Ascending aorta (tissue), 2 donors: ENCODE measurements at regions not wholly inside any gene's neighbourhood (a gene's known extent, or its start where the extent isn't known, plus 50 kb on each side); places are given as distances from the start of the nearest gene placed in this dataset.

Experiments
- DNase-seq, 2 donors: peaks; one replicate each; pipeline ENCODE4 v3.0.0-alpha.2; 2019; ENCODE audit warnings: low spot score in 2 of 2
- H3K27ac ChIP-seq, 2 donors: fragments of 200-600 bp; sonication (generic); one replicate each; pipeline ENCODE4 v1.5.1; 2016 to 2017; ENCODE audit warnings: mild to moderate bottlenecking in 1 of 2
- H3K27me3 ChIP-seq: fragments of 200-600 bp; sonication (generic); one replicate; pipeline ENCODE4 v1.5.1; 2017
- H3K36me3 ChIP-seq, 2 donors: fragments of 200-600 bp; sonication (generic); one replicate each; pipeline ENCODE4 v1.5.1; 2016
- H3K4me1 ChIP-seq, 2 donors: fragments of 200-600 bp; sonication (generic); one replicate each; pipeline ENCODE4 v1.5.1; 2016 to 2017; ENCODE audit warnings: mild to moderate bottlenecking in 1 of 2
- H3K4me3 ChIP-seq, 2 donors: fragments of 200-600 bp; sonication (generic); one replicate each; pipeline ENCODE4 v1.5.1; 2016 to 2017; ENCODE audit warnings: mild to moderate bottlenecking in 1 of 2
- H3K9me3 ChIP-seq, 2 donors: fragments of 200-600 bp; sonication (generic); one replicate each; pipeline ENCODE4 v1.5.1; 2016
- intact Hi-C: fragments of 100-400 bp; cut with DNase I; formaldehyde crosslinking; loops from one replicate; pipeline ENCODE4 v1.15.1; 2023
- TF ChIP-seq, protein P1 (sequence below), 3 experiments: fragments of 200-600 bp in 2 of 3; fragments of 450-650 bp in 1 of 3; sonication (generic) in 2 of 3; IDR thresholded peaks; one replicate each; pipeline ENCODE4 v1.5.1; 2016 to 2019; ENCODE audit warnings: antibody characterized with exemption in 3 of 3, mild to moderate bottlenecking in 1 of 3, moderate library complexity in 1 of 3

DNA sequence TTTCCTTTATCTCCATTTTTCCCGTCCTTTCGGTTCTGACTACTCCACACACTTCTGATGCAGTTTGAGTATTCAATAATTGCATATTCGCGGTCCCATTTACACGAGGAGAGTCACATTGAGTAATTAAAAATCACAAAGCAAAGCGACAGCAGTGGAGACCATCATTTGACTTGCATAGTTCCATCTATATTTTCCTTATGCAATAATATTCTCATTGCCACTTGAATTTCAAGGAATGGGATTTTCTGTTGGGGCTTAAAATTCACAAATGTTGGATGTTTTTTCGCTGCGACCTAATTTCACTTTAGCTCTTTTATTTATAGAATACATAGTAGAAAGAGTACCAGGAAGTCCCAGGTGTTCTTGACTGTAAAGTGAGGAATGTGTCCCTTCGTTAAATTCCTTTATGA is 186.8 kb downstream of the ZEB2 start:
- intact Hi-C loops: loop anchor here (2.0 to 10.0 kb wide), 7 partner anchors 50 to 1419 kb away; no protein-coding TSS in a partner anchor
- TF ChIP-seq, protein P1, sequence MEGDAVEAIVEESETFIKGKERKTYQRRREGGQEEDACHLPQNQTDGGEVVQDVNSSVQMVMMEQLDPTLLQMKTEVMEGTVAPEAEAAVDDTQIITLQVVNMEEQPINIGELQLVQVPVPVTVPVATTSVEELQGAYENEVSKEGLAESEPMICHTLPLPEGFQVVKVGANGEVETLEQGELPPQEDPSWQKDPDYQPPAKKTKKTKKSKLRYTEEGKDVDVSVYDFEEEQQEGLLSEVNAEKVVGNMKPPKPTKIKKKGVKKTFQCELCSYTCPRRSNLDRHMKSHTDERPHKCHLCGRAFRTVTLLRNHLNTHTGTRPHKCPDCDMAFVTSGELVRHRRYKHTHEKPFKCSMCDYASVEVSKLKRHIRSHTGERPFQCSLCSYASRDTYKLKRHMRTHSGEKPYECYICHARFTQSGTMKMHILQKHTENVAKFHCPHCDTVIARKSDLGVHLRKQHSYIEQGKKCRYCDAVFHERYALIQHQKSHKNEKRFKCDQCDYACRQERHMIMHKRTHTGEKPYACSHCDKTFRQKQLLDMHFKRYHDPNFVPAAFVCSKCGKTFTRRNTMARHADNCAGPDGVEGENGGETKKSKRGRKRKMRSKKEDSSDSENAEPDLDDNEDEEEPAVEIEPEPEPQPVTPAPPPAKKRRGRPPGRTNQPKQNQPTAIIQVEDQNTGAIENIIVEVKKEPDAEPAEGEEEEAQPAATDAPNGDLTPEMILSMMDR (IDR thresholded peaks at IDR 0.05): no peak
- no peak for DNase-seq
- Histone ChIP-seq H3K9me3 (no peaks in the 10 kb centered on the region), H3K4me1 (no peaks in the 10 kb centered on the region), H3K4me3 (peak overlapping the region; percentile 66 to 94), H3K27me3 (no peaks in the 10 kb centered on the region), H3K36me3 (no peaks in the 10 kb centered on the region), H3K27ac (peak overlapping the region; percentile 82 to 85)

DNA sequence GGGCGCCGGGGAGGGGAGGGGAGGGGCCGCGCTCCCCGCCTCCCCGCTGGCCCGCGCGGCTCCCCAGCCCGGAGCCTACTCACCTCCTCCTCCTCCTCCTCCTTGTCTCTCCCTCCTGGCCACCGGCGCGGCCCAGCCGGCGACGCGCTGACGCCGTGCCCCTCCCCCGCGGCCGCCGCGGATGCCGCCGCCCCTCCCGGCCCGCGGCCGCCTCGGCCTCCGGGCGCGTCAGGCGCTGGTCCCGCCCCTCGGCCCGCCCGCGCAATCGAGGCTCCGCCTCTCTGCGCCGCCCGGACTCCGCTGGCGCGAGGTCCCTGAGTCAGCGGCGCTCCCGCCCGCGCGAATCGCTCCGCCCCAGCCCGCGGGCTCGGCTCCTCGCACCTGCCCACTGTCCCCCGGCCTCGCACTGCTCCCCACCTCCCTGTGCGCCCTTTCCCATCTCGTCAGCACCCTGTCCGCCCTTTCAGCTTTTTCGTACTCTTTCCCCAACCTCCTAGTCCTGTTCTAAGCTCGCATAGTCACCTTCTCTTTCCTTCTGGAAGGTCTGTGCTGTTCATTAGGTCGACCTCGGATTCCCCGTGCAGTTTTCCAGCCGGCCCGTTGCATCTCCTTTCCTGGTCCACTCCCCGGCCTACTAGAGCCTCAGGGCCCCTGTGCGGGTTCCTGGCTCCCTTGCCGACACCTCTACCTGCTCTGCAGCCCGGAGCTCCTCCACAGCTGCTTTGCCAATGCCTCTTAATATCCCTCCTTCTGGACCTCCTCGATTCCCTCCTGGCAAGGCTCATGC is 187.4 kb downstream of the ZEB2 start:
- TF ChIP-seq, protein P1 (IDR thresholded peaks at IDR 0.05): no peak
- Histone ChIP-seq H3K4me3 (peak overlapping the region; percentile 66 to 94), H3K4me1 (no peaks in the 10 kb centered on the region), H3K9me3 (no peaks in the 10 kb centered on the region), H3K36me3 (no peaks in the 10 kb centered on the region), H3K27me3 (no peaks in the 10 kb centered on the region), H3K27ac (peak overlapping the region; percentile 85 to 88)
- intact Hi-C loops: loop anchor here (1.0 to 10.0 kb wide), 8 partner anchors 50 to 1420 kb away; no protein-coding TSS in a partner anchor
- peak; percentile 33 to 92 for DNase-seq

DNA sequence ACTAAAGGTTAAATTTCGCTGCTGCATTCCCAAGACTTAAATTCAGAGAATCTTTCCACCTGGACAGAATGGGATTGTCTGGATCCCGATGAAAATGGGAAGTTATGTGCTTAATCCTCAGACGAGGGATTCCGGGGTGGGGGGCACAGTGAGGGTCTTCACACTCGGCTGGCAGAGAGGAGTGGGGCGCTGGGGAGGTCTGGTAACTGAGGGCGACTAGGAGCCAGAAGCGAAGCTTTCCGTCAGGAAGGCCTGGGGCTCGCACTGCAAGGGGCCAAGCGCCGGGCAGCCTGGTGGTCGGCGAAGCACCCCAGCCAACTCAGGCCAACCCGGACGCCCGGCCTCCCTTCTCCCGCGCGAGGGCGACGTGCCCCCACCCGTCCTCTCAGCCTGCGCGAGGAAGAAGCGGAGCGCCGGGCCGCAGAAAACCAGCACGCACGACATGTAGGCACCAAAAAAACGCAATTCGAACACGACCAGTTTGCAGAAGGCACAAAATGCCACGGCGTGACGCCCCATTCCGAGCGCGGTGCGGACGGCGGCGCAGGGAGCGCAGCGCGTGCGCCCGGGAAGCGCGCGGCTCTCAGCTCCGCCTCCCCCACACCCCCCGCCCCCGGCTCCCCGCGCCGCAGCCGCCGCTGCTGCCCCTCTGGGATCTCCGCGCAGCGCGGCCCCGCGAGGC is 188.1 kb downstream of the ZEB2 start:
- TF ChIP-seq, protein P1 (IDR thresholded peaks at IDR 0.05): peak in 2 of 3 experiments; percentile 32 to 53
- Histone ChIP-seq H3K27ac (peak overlapping the region; percentile 76 to 88), H3K27me3 (no peaks in the 10 kb centered on the region), H3K9me3 (no peaks in the 10 kb centered on the region), H3K4me3 (peak overlapping the region; percentile 66 to 94), H3K36me3 (no peaks in the 10 kb centered on the region), H3K4me1 (no peaks in the 10 kb centered on the region)
- peak; percentile 37 to 84 for DNase-seq
- intact Hi-C loops: loop anchor here (1.0 to 10.0 kb wide), 8 partner anchors 51 to 1420 kb away; no protein-coding TSS in a partner anchor

DNA sequence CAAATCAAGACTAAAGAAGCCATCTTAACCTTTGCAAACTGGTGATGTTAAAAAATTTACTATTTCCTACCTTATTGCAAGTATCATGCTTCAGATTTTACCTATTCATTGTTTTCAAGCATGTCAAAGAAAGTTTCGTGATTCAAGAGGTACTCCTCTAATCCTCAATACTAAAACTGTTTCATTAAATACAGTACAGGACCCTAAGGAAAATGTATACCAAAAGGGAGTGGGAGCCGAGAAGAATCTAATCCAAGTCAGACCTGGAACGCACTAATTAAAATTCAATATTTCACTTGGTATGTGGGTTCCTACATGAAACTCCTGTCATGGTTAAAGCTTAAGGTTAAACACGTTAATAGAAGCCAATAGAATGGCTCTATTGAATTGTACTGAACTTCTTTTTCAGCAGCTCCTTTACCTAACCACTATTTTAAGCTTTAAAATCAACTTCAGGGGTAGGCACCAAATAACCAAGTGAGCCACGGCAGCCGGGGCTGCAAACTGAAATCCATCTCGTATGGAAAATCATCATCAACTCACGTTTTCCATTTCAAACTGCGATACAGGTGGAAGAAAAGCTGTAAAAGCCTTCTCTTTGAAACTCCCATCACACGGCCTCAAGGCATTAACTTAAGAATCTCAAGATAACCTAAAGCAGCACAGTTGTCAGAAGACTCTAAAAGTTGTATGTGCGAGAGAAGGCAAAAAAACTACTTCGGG is 188.8 kb downstream of the ZEB2 start:
- TF ChIP-seq, protein P1 (IDR thresholded peaks at IDR 0.05): no peak
- intact Hi-C loops: loop anchor here (5.0 to 10.0 kb wide), 4 partner anchors 274 to 1421 kb away; no protein-coding TSS in a partner anchor
- peak overlapping the region; percentile 76 to 88 for H3K27ac ChIP-seq

DNA sequence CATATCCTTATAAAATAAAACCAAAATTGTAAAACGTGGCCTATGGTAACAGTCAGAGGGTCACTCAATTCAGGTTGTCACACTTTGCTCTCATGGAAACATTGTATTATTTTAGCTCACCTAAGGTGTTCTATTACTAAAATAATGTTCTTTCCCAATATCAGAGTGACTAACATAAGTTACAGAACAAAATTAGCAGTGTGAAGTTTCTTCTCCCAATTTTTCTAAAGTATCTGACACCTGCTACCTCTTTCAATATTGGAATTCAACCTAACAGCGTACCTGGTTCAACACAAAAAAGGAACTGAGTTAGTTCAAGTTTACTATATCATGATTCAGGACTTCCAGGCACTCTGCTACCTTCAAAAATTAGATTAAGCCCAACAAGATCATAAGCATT is 190.4 kb downstream of the ZEB2 start:
- DNase-seq: no peak
- intact Hi-C loops: no loop called here
- Histone ChIP-seq H3K9me3 (no peaks in the 10 kb centered on the region), H3K36me3 (no peaks in the 10 kb centered on the region), H3K4me3 (no peak overlapping the region), H3K27ac (no peak overlapping the region), H3K4me1 (no peaks in the 10 kb centered on the region), H3K27me3 (no peaks in the 10 kb centered on the region)
- TF ChIP-seq, protein P1 (IDR thresholded peaks at IDR 0.05): no peak

More for the DNA sequence above, 188.8 kb downstream of the ZEB2 start:
- Histone ChIP-seq H3K36me3 (no peaks in the 10 kb centered on the region), H3K4me1 (no peaks in the 10 kb centered on the region), H3K4me3 (peak overlapping the region; percentile 66 to 94), H3K9me3 (no peaks in the 10 kb centered on the region), H3K27me3 (no peaks in the 10 kb centered on the region)
- no peak for DNase-seq
